ENCODE measurements at regions not wholly inside any gene's neighbourhood (a gene's known extent, or its start where the extent isn't known, plus 50 kb on each side); places are given as distances from the start of the nearest gene placed in this dataset.

GRCh38 chrX:6718766-6719165 is 183.8 kb upstream of the VCX3A start:
- TF ChIP-seq CTCF (IDR thresholded peaks at IDR 0.05) (no peak), POLR2AphosphoS5 (IDR thresholded peaks at IDR 0.05) (no peak), POLR2A (IDR thresholded peaks at IDR 0.05) (no peak), EP300 (IDR thresholded peaks at IDR 0.05; ENCODE audit: low read depth) (no peak)

All from transverse colon (tissue), 4 donors.